Brain microvascular endothelial cell (primary cell): ENCODE measurements at regions not wholly inside any gene's neighbourhood (a gene's known extent, or its start where the extent isn't known, plus 50 kb on each side); places are given as distances from the start of the nearest gene placed in this dataset.

ENCODE experiments used
- DNase-seq: peaks from one replicate; pipeline ENCODE4 v3.0.0-alpha.2; 2020
- H3K27ac ChIP-seq: fragments of 250-450 bp; sonication (Bioruptor Pico); 2 replicates; pipeline ENCODE4 v1.5.1; 2020; ENCODE audit warnings: mild to moderate bottlenecking, moderate library complexity
- H3K27me3 ChIP-seq: fragments of 250-450 bp; sonication (Bioruptor Pico); replicated peaks from 2 replicates; pipeline ENCODE4 v1.5.1; 2020; ENCODE audit warnings: mild to moderate bottlenecking
- H3K36me3 ChIP-seq: fragments of 250-450 bp; sonication (Bioruptor Pico); replicated peaks from 2 replicates; pipeline ENCODE4 v1.5.1; 2020; ENCODE audit warnings: mild to moderate bottlenecking
- H3K4me3 ChIP-seq: 2 replicates; pipeline ENCODE4 v1.5.1; 2011; ENCODE audit warnings: low read depth, mild to moderate bottlenecking, control low read depth, low read length, moderate library complexity
- in situ Hi-C: cut with HindIII; loops from 2 replicates; pipeline ENCODE4 v1.10.0; 2017; ENCODE audit warnings: low sequenced_read_pairs, low pct_ligation_motif_present
- TF ChIP-seq, protein P1 (sequence below): IDR thresholded peaks from 2 replicates; pipeline ENCODE4 v1.5.1; 2011; ENCODE audit warnings: low read depth, mild to moderate bottlenecking, moderate library complexity, low read length, control low read depth, inconsistent platforms; ENCODE audit errors: missing control alignments

DNA sequence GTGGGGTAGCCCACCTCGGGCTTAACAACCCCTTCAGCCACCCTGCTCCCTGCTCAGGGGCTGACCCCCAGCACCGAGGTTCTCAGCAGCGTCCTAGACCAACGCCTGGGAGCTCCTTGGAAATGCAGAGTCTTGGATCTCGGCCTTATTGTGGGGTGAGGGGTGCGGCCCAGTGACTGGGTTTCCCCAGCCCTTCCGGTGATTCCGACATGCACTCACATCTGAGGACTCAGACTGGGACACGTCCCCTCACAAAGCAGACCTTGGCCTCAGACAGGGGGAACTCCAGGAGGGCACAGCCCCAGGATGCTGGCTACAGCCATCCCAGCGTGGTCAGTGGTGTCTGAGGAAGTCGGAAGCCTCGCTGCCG is 117.7 kb downstream of the RFLNA start:
- TF ChIP-seq, protein P1, sequence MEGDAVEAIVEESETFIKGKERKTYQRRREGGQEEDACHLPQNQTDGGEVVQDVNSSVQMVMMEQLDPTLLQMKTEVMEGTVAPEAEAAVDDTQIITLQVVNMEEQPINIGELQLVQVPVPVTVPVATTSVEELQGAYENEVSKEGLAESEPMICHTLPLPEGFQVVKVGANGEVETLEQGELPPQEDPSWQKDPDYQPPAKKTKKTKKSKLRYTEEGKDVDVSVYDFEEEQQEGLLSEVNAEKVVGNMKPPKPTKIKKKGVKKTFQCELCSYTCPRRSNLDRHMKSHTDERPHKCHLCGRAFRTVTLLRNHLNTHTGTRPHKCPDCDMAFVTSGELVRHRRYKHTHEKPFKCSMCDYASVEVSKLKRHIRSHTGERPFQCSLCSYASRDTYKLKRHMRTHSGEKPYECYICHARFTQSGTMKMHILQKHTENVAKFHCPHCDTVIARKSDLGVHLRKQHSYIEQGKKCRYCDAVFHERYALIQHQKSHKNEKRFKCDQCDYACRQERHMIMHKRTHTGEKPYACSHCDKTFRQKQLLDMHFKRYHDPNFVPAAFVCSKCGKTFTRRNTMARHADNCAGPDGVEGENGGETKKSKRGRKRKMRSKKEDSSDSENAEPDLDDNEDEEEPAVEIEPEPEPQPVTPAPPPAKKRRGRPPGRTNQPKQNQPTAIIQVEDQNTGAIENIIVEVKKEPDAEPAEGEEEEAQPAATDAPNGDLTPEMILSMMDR = no peak
- in situ Hi-C loops = no loop called here
- DNase-seq = no peak
- no peak overlapping the region for H3K27ac ChIP-seq
- H3K27me3 ChIP-seq = no peaks in the 10 kb centered on the region
- H3K4me3 ChIP-seq = no peak overlapping the region
- peaks cover 34% of the 10 kb centered on the region for H3K36me3 ChIP-seq

DNA sequence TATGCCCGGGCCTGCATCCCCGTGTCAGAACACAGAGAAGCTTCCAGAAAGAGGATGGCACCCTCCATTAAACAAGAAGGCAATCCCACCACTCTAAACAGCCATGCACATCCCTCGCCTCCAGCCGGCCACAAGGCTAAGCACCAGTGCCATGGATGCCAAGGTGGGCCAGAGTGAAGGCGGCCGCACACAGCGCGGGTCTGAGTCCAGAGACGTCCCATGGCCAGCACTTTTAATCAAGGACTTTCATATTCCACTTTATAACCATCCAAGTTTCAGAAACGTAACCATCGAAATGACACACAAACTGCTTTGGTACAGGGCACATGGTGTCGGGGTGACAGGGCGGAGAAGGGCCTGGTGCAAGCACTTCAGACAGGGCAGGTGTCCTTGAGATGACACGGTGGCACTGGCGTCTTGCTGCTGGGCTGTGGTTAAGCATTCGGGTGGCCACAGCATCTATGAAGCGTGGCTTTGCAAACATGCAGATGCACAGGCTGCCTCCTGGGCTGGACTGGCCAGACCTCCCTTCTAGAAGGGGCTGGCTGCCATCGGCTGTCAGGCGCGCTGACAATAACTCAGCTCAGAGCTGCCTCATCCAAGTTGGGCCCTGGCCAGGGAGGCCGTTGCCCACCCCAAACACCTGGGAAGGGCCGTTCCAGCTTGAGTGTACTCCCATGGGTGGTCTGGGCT is 117.2 kb downstream of the RFLNA start:
- in situ Hi-C loops = no loop called here
- H3K4me3 ChIP-seq = no peak overlapping the region
- TF ChIP-seq, protein P1 = no peak
- DNase-seq = no peak
- peak overlapping the region; percentile 60 for H3K27ac ChIP-seq
- no peaks in the 10 kb centered on the region for H3K27me3 ChIP-seq
- peaks cover 39% of the 10 kb centered on the region for H3K36me3 ChIP-seq

DNA sequence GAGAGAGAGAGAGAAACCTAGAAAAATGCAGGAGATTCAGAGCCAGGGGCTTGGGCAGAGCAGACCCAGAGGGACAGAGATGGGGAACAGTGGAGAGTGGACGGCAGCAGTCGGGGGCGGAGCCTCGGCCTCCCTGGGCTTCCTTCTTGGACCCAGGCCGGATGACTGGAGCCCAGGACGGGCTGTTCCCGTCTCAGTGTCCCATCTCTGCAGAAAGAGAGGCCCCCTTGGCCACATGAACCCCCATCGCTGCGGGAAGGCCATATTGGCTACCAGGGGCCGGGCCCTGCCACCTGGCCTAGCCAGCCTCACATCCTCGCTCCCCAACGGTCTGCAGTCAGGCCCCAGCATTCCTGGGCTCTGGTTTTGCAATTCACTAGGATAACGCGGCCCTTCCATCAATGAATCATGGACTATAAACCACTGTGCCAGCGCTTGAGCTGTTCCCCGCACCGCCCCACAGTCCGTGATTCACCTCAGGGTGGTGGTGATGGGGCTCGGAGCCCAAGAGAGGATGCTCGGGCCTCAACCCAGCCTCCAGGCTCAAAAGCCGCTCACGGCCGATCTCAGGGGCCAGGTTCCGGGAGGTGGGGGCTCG is 116.5 kb downstream of the RFLNA start:
- no peak overlapping the region for H3K4me3 ChIP-seq
- peaks cover 39% of the 10 kb centered on the region for H3K36me3 ChIP-seq
- in situ Hi-C loops = no loop called here
- H3K27me3 ChIP-seq = no peaks in the 10 kb centered on the region
- H3K27ac ChIP-seq = peak overlapping the region; percentile 60
- peak; percentile 90 for DNase-seq
- TF ChIP-seq, protein P1 = no peak

DNA sequence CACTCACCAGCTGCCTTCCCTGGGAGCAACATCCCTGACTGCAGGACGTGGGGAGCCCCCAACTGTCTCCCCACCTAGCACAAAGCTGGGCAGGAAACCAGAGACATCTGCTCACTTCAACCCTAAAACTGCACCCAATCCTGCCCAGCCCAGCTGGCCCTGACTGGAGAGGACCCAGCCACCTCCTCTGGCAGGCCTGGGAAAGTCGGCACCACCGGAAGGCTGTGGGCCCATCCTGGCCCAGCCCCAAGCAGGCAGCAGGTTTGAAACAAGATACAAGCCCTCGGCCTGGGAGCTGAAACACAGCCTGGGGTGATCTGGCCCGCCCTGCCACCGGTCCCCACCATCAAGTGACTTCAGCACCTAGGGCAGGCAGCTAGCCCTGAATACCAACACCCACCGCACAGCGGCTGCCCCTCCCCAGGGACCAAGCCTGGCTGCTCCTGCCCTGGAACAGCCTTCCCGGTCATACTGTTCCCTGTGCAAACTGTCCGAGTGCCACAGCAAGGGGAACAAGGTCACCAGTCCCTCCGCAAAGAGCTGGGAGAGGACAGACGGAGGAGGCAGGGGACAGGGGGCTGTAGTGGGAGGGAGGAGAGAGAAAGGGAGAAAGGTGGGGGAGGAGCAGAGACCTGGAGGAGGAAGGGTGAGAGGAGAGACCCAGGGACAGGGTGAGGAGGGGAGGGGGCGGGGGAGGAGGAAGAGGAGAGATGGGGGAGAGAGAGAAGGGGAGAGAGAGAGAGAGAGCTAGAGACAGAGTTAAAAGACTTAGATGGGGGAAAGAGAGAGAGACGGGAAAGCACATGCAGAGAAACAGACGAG is 115.7 kb downstream of the RFLNA start:
- H3K36me3 ChIP-seq = peaks cover 39% of the 10 kb centered on the region
- peak overlapping the region; percentile 60 for H3K27ac ChIP-seq
- DNase-seq = no peak

DNA sequence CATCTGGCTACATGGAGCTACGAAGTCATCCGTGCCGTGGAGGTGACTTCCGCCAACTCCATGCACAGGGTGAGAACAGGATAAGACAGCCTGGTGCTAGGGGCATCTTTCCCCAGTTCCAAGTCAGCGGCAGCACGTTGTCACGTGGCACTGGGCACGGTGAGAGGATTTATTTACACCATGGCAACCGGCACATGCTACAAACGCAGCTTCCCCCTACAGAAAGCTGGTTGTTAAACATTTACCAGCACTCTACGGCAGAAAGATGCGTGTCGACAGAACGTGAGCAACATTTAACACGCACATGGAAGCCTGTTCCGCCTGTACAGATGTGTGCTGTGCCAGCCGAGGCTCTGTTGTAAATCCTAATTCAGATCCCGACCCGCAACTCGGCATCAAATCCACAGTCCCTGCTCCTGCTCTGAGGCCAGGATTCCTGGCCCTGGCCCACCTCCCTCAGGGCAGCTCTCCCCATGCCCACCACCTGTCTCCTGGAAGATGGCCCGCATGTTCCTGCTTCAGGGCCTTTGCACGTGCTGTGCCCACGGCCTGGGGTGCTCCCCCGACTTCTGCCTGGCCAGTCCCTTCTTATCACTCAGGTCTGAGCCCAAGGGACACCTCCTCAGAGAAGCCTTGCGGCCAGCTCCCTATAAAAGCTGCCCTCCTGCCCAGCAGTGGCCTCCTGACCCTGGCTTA is 114.1 kb downstream of the RFLNA start:
- H3K36me3 ChIP-seq = peaks cover 33% of the 10 kb centered on the region
- TF ChIP-seq, protein P1 = no peak

More for the DNA sequence above, 115.7 kb downstream of the RFLNA start:
- in situ Hi-C loops = no loop called here
- no peak overlapping the region for H3K4me3 ChIP-seq
- H3K27me3 ChIP-seq = no peaks in the 10 kb centered on the region
- TF ChIP-seq, protein P1 = no peak

More for the DNA sequence above, 114.1 kb downstream of the RFLNA start:
- Histone ChIP-seq H3K27ac (no peak overlapping the region), H3K27me3 (no peaks in the 10 kb centered on the region), H3K4me3 (no peak overlapping the region)
- DNase-seq = no peak
- in situ Hi-C loops = no loop called here
